ENCODE measurements at regions not wholly inside any gene's neighbourhood (a gene's known extent, or its start where the extent isn't known, plus 50 kb on each side); places are given as distances from the start of the nearest gene placed in this dataset.

DNA sequence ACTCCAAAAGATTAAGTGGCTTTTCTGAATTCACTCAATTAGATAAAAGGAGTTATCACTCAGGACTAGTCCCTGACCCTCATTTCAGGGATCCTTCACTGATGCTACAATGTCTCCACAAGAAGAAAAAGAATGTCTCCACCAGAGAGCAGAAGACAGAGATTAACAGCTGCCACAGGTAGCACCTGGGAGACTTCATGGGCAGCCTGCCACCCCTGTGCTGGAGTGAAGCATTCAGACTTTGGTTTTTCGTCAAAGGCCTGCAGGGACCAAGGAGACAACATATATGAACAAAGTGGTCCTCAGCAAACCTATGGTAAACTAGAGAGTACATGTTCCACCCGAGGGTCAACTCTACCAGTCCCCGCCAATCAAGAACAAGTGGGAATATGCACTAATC lies 197.0 kb upstream of the ACVR2A start:
- H3K4me3 ChIP-seq (replicated peaks; ENCODE audit: low read depth, low read length) = no peak overlapping the region
- TF ChIP-seq, protein P1, sequence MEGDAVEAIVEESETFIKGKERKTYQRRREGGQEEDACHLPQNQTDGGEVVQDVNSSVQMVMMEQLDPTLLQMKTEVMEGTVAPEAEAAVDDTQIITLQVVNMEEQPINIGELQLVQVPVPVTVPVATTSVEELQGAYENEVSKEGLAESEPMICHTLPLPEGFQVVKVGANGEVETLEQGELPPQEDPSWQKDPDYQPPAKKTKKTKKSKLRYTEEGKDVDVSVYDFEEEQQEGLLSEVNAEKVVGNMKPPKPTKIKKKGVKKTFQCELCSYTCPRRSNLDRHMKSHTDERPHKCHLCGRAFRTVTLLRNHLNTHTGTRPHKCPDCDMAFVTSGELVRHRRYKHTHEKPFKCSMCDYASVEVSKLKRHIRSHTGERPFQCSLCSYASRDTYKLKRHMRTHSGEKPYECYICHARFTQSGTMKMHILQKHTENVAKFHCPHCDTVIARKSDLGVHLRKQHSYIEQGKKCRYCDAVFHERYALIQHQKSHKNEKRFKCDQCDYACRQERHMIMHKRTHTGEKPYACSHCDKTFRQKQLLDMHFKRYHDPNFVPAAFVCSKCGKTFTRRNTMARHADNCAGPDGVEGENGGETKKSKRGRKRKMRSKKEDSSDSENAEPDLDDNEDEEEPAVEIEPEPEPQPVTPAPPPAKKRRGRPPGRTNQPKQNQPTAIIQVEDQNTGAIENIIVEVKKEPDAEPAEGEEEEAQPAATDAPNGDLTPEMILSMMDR (IDR thresholded peaks at IDR 0.05; ENCODE audit: low read depth, low read length, missing control alignments) = no peak
- no peak for DNase-seq (ENCODE audit: extremely low read depth, low read depth)

DNA sequence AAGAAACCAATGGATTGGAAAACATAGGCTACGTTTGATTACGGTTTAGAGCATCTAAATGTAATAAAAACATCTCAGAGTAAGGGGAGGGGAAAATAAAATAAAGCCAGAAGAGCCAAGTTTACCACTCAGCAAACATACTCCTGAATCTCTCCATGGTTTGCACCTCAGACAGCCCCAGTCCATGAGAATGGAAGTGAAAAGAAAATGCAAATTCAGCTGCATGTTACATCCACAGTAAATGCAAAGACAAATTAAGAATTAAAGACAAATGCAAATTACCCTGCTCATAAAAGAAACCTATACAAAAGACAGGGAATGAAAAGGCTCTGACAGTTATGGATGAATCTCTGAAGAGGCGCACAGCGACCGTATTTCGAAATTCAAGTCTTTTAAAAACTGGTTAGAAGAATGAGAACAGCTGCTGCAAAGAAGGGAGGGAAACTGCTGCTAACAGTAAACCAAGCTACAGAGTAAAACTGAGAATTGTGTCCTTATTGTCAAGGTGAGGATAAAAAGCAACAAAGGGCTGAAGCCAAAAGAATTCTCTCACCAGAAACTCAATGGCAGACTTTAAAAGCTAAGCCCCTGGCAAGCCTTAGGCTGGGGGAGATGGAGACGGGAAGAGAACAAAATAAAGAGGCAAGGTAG lies 197.9 kb upstream of the ACVR2A start:
- DNase-seq (ENCODE audit: extremely low read depth, low read depth) = no peak
- TF ChIP-seq, protein P1 (IDR thresholded peaks at IDR 0.05; ENCODE audit: low read depth, low read length, missing control alignments) = no peak
- H3K4me3 ChIP-seq (replicated peaks; ENCODE audit: low read depth, low read length) = no peak overlapping the region

DNA sequence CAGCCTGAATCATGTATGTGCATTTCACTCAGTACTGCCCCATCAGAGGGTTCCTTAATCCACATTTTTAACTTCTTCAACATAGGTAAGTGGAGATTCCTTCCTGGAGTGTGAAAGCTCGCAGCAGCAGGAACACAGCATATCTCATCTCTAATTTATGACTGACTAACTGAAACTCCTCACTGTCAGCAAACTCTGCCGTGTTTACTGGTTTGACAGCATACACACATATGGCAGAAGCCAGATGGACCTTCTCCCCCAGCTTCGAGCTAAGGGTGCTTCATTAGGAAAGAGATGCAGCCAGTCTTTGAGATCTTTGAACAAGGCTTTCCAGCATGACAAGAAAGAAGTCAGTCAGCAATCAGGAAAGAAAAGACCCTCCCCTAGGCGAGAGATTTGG lies 200.3 kb upstream of the ACVR2A start:
- H3K4me3 ChIP-seq (replicated peaks; ENCODE audit: low read depth, low read length) = no peak overlapping the region
- no peak for DNase-seq (ENCODE audit: extremely low read depth, low read depth)
- TF ChIP-seq, protein P1 (IDR thresholded peaks at IDR 0.05; ENCODE audit: low read depth, low read length, missing control alignments) = no peak

DNA sequence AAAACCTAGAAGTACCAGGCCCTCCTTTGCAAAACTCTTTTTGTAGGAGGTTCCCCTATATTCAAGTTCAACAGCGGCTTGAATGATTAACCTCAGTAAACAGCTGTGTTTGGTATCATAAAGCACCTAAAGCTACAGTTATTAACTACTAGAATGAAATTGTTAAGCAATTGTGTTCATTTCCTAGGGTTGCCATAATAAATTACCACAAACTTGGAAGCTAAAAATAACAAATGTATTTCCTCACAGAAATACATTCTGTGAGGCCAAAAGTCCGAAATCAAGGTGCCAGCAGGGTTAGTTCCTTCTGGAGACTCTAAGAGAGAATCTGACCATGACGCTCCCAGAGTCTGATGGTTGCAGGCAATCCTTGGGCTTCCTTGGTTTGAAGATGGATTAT lies 202.1 kb upstream of the ACVR2A start:
- H3K4me3 ChIP-seq (replicated peaks; ENCODE audit: low read depth, low read length) = no peak overlapping the region
- DNase-seq (ENCODE audit: extremely low read depth, low read depth) = no peak
- TF ChIP-seq, protein P1 (IDR thresholded peaks at IDR 0.05; ENCODE audit: low read depth, low read length, missing control alignments) = no peak

DNA sequence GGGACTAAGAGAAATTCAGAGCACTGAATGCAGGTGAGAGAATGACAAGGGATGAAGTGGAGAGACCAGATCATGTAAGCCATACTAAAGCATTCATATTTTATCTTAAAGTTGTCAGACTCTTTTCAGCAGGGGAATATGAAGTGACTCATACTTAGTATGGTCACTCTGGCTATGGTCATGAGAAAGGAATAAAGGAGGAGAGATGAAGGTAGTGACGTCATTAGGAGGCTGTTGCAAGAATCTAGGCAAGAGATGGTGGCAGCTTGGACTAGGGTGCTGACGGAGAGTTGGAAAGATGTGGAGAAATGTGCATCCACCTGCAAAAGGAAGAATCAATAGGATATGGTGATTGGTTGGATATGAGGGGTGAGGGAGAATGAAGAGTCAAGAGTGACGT lies 203.2 kb upstream of the ACVR2A start:
- TF ChIP-seq, protein P1 (IDR thresholded peaks at IDR 0.05; ENCODE audit: low read depth, low read length, missing control alignments) = no peak

DNA sequence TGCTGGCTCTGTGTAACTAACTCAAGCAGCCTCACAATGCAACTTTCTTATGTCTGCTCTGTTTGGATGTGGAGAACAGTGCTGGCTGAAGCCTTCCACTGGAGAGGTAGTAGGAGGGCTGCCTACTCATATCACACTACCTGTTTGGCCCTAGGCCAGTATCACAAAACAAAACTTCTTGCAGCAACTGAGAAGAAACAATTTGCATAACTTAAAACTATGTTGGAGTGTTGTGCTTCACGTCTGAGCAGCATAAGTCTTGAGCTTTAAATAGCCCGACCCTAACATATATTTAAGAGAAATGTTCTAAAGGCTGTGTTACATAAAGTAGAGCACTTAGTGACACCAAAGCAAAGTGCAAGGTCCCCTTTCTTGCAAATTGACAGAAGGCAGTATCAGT lies 204.9 kb upstream of the ACVR2A start:
- H3K4me3 ChIP-seq (replicated peaks; ENCODE audit: low read depth, low read length) = no peak overlapping the region
- TF ChIP-seq, protein P1 (IDR thresholded peaks at IDR 0.05; ENCODE audit: low read depth, low read length, missing control alignments) = no peak
- DNase-seq (ENCODE audit: extremely low read depth, low read depth) = no peak

More for the DNA sequence above, 203.2 kb upstream of the ACVR2A start:
- no peak for DNase-seq (ENCODE audit: extremely low read depth, low read depth)
- H3K4me3 ChIP-seq (replicated peaks; ENCODE audit: low read depth, low read length) = no peak overlapping the region

DNA sequence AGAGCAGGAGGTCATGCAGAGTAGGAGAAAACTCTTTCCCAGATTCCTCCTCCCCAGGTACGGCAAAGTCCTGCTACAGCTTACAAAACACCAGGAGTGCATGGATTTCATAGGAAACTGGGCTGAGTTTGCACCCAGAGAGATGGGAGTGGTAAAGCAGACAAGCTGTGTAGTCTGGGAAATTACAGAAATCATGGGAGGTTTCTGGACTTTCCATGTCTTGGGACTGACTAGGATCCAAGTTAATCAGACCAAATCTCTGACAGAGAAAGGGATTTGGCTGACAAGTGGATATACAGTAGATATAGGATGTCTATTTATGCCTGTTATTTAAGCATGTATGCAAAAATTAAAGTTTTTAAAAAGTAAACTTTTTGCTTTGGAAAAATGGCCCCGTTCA lies 205.4 kb upstream of the ACVR2A start:
- DNase-seq (ENCODE audit: extremely low read depth, low read depth) = no peak
- TF ChIP-seq, protein P1 (IDR thresholded peaks at IDR 0.05; ENCODE audit: low read depth, low read length, missing control alignments) = no peak
- no peak overlapping the region for H3K4me3 ChIP-seq (replicated peaks; ENCODE audit: low read depth, low read length)

Measured in HFF-Myc (cell line).